Fibroblast of villous mesenchyme (primary cell): ENCODE measurements at regions not wholly inside any gene's neighbourhood (a gene's known extent, or its start where the extent isn't known, plus 50 kb on each side); places are given as distances from the start of the nearest gene placed in this dataset.

Experiments
- DNase-seq: peaks from one replicate; pipeline ENCODE4 v3.0.0-alpha.2; 2010; ENCODE audit warnings: low read depth
- H3K4me3 ChIP-seq: 2 replicates; pipeline ENCODE4 v1.5.1; 2011; ENCODE audit warnings: low read depth, mild to moderate bottlenecking, low read length
- CTCF ChIP-seq: IDR thresholded peaks from 2 replicates; pipeline ENCODE4 v1.5.1; 2012; ENCODE audit warnings: low read depth, mild to moderate bottlenecking, low read length; ENCODE audit not compliant: insufficient read depth

GRCh38 chr5:4145511-4145910 is 549.9 kb downstream of the IRX1 start:
- no peak for TF ChIP-seq CTCF
- no peak overlapping the region for H3K4me3 ChIP-seq
- no peak for DNase-seq

GRCh38 chr5:4148009-4148408 is 552.4 kb downstream of the IRX1 start:
- TF ChIP-seq CTCF = no peak
- no peak for DNase-seq
- no peak overlapping the region for H3K4me3 ChIP-seq

- TF ChIP-seq CTCF = no peak
- no peak overlapping the region for H3K4me3 ChIP-seq
- no peak for DNase-seq
Observed at GRCh38 chr5:4150067-4150466, 554.4 kb downstream of the IRX1 start.

GRCh38 chr5:4156153-4156552 is 560.5 kb downstream of the IRX1 start:
- no peak for TF ChIP-seq CTCF
- no peak overlapping the region for H3K4me3 ChIP-seq
- no peak for DNase-seq

- TF ChIP-seq CTCF = no peak
- no peak overlapping the region for H3K4me3 ChIP-seq
- no peak for DNase-seq
Observed at GRCh38 chr5:4156889-4157288, 561.3 kb downstream of the IRX1 start.

GRCh38 chr5:4158750-4159447 is 563.3 kb downstream of the IRX1 start:
- no peak overlapping the region for H3K4me3 ChIP-seq
- no peak for TF ChIP-seq CTCF
- no peak for DNase-seq

- TF ChIP-seq CTCF = no peak
- no peak overlapping the region for H3K4me3 ChIP-seq
- DNase-seq = no peak
Observed at GRCh38 chr5:4159681-4160080, 564.0 kb downstream of the IRX1 start.
